Left lung (tissue), 4 donors: ENCODE measurements at regions not wholly inside any gene's neighbourhood (a gene's known extent, or its start where the extent isn't known, plus 50 kb on each side); places are given as distances from the start of the nearest gene placed in this dataset.

Experiments
- ATAC-seq: fragments of 200-7000 bp; cut with Tn5 transposase; one replicate; pipeline ENCODE4 v1.9.1; 2020; ENCODE audit warnings: moderate library complexity
- DNase-seq, 4 donors: peaks; one replicate each; pipeline ENCODE4 v3.0.0-alpha.2; 2013 to 2020
- H3K27ac ChIP-seq, 2 donors: fragments of 200-600 bp; sonication (generic) in 1 of 2; one replicate each; pipeline versions ENCODE4 v1.5.0 to v1.8.0; 2020 to 2021
- H3K27me3 ChIP-seq, 2 donors: fragments of 200-600 bp; sonication (generic) in 1 of 2; one replicate each; pipeline versions ENCODE4 v1.5.0 to v1.8.0; 2020 to 2021
- H3K36me3 ChIP-seq, 2 donors: fragments of 200-600 bp; sonication (generic) in 1 of 2; one replicate each; pipeline versions ENCODE4 v1.5.0 to v1.8.0; 2020 to 2021
- H3K4me1 ChIP-seq, 2 donors: fragments of 200-600 bp; one replicate each; pipeline ENCODE4 v1.8.0; 2021
- H3K4me3 ChIP-seq, 2 donors: fragments of 200-600 bp; sonication (generic) in 1 of 2; one replicate each; pipeline versions ENCODE4 v1.5.0 to v1.8.0; 2020 to 2021; ENCODE audit warnings: mild to moderate bottlenecking in 1 of 2
- H3K9me3 ChIP-seq, 2 donors: fragments of 200-600 bp; sonication (generic) in 1 of 2; one replicate each; pipeline versions ENCODE4 v1.5.0 to v1.8.0; 2020 to 2021
- intact Hi-C, 2 donors: fragments of 100-400 bp; cut with DNase I; formaldehyde crosslinking; loops; one replicate each; pipeline versions ENCODE4 v1.11.2 to v1.14.2; 2022
- TF ChIP-seq, protein P1 (sequence below), 2 donors: fragments of 200-600 bp; sonication (generic) in 1 of 2; IDR thresholded peaks; one replicate each; pipeline versions ENCODE4 v1.5.0 to v1.8.0; 2021; ENCODE audit warnings: antibody characterized with exemption in 2 of 2
- donor health status: DM: no; HTN: yes; CAD: no.
- donor health status: DM: no; HTN: no; CAD: no.

DNA sequence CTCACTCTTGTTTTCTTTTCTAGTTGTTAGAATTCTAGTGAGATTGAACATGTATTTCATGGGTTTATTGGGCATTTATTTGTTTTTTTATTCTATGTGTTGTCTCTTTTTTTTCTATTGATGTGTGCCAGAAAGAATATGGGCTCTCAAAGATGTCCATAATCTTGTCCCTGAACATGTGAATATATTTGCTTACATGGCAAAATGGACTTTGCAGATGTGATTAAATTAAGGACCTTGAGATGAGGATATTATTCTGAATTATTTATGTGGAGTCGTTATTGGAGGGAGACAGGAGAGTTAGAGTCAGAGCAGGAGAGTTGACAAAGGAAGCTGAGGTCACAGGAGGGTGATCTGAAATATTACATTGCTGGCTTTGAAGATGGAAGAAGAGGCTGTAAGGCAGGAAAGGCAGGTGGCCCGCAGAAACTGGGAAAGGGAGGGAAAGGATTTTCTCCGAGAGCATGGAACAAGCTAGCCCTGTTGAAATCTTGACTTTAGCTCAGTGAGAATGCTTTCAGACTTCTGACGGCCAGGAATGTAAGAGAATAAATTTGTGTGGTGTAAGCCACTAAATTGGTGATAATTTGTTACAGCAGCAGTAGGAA is 82.8 kb downstream of the NABP1 start:
- Histone ChIP-seq H3K27ac (no peak overlapping the region), H3K36me3 (no peaks in the 10 kb centered on the region), H3K27me3 (no peaks in the 10 kb centered on the region), H3K4me3 (no peak overlapping the region), H3K9me3 (no peaks in the 10 kb centered on the region), H3K4me1 (no peaks in the 10 kb centered on the region)
- ATAC-seq, result no peak
- intact Hi-C loops, result no loop called here
- no peak for DNase-seq
- TF ChIP-seq, protein P1, sequence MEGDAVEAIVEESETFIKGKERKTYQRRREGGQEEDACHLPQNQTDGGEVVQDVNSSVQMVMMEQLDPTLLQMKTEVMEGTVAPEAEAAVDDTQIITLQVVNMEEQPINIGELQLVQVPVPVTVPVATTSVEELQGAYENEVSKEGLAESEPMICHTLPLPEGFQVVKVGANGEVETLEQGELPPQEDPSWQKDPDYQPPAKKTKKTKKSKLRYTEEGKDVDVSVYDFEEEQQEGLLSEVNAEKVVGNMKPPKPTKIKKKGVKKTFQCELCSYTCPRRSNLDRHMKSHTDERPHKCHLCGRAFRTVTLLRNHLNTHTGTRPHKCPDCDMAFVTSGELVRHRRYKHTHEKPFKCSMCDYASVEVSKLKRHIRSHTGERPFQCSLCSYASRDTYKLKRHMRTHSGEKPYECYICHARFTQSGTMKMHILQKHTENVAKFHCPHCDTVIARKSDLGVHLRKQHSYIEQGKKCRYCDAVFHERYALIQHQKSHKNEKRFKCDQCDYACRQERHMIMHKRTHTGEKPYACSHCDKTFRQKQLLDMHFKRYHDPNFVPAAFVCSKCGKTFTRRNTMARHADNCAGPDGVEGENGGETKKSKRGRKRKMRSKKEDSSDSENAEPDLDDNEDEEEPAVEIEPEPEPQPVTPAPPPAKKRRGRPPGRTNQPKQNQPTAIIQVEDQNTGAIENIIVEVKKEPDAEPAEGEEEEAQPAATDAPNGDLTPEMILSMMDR (IDR thresholded peaks at IDR 0.05), result no peak

- no peak overlapping the region for H3K4me3 ChIP-seq
- intact Hi-C loops, result no loop called here
- no peak overlapping the region for H3K27ac ChIP-seq
- ATAC-seq (no peak), DNase-seq (no peak)
- H3K36me3 ChIP-seq, result no peaks in the 10 kb centered on the region
- H3K27me3 ChIP-seq, result no peaks in the 10 kb centered on the region
- peaks cover 0 to 7% of the 10 kb centered on the region in 2 donors for H3K9me3 ChIP-seq
- no peaks in the 10 kb centered on the region for H3K4me1 ChIP-seq
- TF ChIP-seq, protein P1 (IDR thresholded peaks at IDR 0.05), result no peak
Measured at GRCh38 chr2:191773136-191773535, 73.8 kb downstream of the CAVIN2 start.

- Histone ChIP-seq H3K4me1 (no peaks in the 10 kb centered on the region), H3K27me3 (no peaks in the 10 kb centered on the region), H3K4me3 (no peak overlapping the region), H3K9me3 (peaks cover 0 to 7% of the 10 kb centered on the region in 2 donors), H3K27ac (no peak overlapping the region), H3K36me3 (no peaks in the 10 kb centered on the region)
- intact Hi-C loops, result no loop called here
- TF ChIP-seq, protein P1 (IDR thresholded peaks at IDR 0.05), result no peak
- DNase-seq (no peak), ATAC-seq (no peak)
Measured at GRCh38 chr2:191777351-191777750, 69.5 kb downstream of the CAVIN2 start.

- H3K4me3 ChIP-seq, result no peak overlapping the region
- ATAC-seq (no peak), DNase-seq (no peak)
- intact Hi-C loops, result no loop called here
- H3K36me3 ChIP-seq, result no peaks in the 10 kb centered on the region
- no peak overlapping the region for H3K27ac ChIP-seq
- H3K4me1 ChIP-seq, result no peaks in the 10 kb centered on the region
- TF ChIP-seq, protein P1 (IDR thresholded peaks at IDR 0.05), result no peak
- no peaks in the 10 kb centered on the region for H3K27me3 ChIP-seq
- peaks cover 0 to 7% of the 10 kb centered on the region in 2 donors for H3K9me3 ChIP-seq
Measured at GRCh38 chr2:191778041-191778440, 68.8 kb downstream of the CAVIN2 start.

DNA sequence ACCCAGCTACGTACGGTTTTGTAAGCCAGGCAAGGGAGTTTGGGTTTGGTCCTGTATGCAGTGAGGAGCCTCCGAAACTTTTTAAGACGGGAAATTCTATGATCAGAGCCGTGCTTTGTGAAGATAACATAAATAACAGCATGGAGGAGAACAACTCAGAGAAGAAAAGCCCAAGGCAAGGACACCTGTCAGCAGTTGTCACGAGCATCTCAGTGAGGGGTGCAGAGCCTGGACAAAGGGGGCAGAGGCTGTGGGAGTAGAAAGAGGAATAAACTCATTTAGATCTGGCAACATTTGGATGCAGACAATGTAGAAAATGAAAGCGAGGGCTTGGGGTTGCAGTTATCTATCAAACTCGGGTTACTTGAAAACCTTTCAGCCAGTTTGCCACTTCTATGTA is 64.5 kb downstream of the CAVIN2 start:
- no peaks in the 10 kb centered on the region for H3K4me1 ChIP-seq
- H3K27ac ChIP-seq, result no peak overlapping the region
- no peak overlapping the region for H3K4me3 ChIP-seq
- intact Hi-C loops, result no loop called here
- DNase-seq (no peak), ATAC-seq (no peak)
- no peaks in the 10 kb centered on the region for H3K27me3 ChIP-seq
- TF ChIP-seq, protein P1 (IDR thresholded peaks at IDR 0.05), result no peak
- no peaks in the 10 kb centered on the region for H3K36me3 ChIP-seq
- no peaks in the 10 kb centered on the region for H3K9me3 ChIP-seq
